Mesenchymal stem cell (in vitro differentiated cells and primary cell): ENCODE measurements at regions not wholly inside any gene's neighbourhood (a gene's known extent, or its start where the extent isn't known, plus 50 kb on each side); places are given as distances from the start of the nearest gene placed in this dataset.

Experiments
- DNase-seq: peaks from one replicate; pipeline ENCODE4 v3.0.0-alpha.2; 2013
- H2AFZ ChIP-seq: one replicate; pipeline ENCODE4 v1.6.1; 2013; ENCODE audit warnings: low read depth, mild to moderate bottlenecking, control low read depth, inconsistent platforms, low read length, moderate library complexity
- H2AK5ac ChIP-seq: 2 replicates; pipeline ENCODE4 v1.6.1; 2013; ENCODE audit warnings: low read length, moderate library complexity, mild to moderate bottlenecking, inconsistent platforms; ENCODE audit not compliant: severe bottlenecking
- H2BK120ac ChIP-seq: one replicate; pipeline ENCODE4 v1.6.1; 2013; ENCODE audit warnings: low read depth, mild to moderate bottlenecking, inconsistent platforms, low read length, moderate library complexity
- H2BK12ac ChIP-seq, 2 experiments: one replicate each; pipeline ENCODE4 v1.6.1; 2013; ENCODE audit warnings: inconsistent platforms in 2 of 2, low read length in 2 of 2, mild to moderate bottlenecking in 2 of 2, moderate library complexity in 2 of 2, control low read depth in 1 of 2
- H2BK15ac ChIP-seq: one replicate; pipeline ENCODE4 v1.6.1; 2013; ENCODE audit warnings: mild to moderate bottlenecking, low read depth, inconsistent platforms; ENCODE audit not compliant: poor library complexity, severe bottlenecking
- H2BK5ac ChIP-seq: 2 replicates; pipeline ENCODE4 v1.6.1; 2013; ENCODE audit warnings: low read depth, mild to moderate bottlenecking, low read length, control low read depth, inconsistent platforms; ENCODE audit not compliant: poor library complexity, severe bottlenecking
- H3K14ac ChIP-seq, 2 experiments: one replicate each; pipeline ENCODE4 v1.6.1; 2013; ENCODE audit warnings: inconsistent platforms in 2 of 2, low read length in 2 of 2, control low read depth in 1 of 2, mild to moderate bottlenecking in 1 of 2, moderate library complexity in 1 of 2
- H3K18ac ChIP-seq, 2 experiments: one replicate each; pipeline ENCODE4 v1.6.1; 2013; ENCODE audit warnings: inconsistent platforms in 2 of 2, low read length in 2 of 2, control low read depth in 1 of 2, low read depth in 1 of 2, mild to moderate bottlenecking in 1 of 2
- H3K23ac ChIP-seq, 2 experiments: one replicate each; pipeline ENCODE4 v1.6.1; 2013; ENCODE audit warnings: inconsistent platforms in 2 of 2, low read length in 2 of 2, mild to moderate bottlenecking in 2 of 2, moderate library complexity in 2 of 2, control low read depth in 1 of 2
- H3K27ac ChIP-seq: 2 replicates; pipeline ENCODE4 v1.5.1; 2013; ENCODE audit warnings: mild to moderate bottlenecking, moderate library complexity, low read length, control low read depth, inconsistent platforms; ENCODE audit not compliant: poor library complexity, severe bottlenecking
- H3K27me3 ChIP-seq, 2 experiments: 2 replicates each; pipeline versions ENCODE4 v1.6.1 to v1.7.0; 2013; ENCODE audit warnings: low read length in 2 of 2, mild to moderate bottlenecking in 2 of 2, moderate library complexity in 2 of 2, control low read depth in 1 of 2, inconsistent platforms in 1 of 2; ENCODE audit not compliant: control insufficient read depth in 1 of 2, insufficient read depth in 1 of 2
- H3K36me3 ChIP-seq, 2 experiments: 2 replicates each; pipeline versions ENCODE4 v1.6.1 to v1.7.0; 2013; ENCODE audit warnings: low read length in 2 of 2, control low read depth in 1 of 2, inconsistent platforms in 1 of 2, low read depth in 1 of 2, mild to moderate bottlenecking in 1 of 2; ENCODE audit not compliant: insufficient read depth in 2 of 2, control insufficient read depth in 1 of 2
- H3K4ac ChIP-seq, 2 experiments: one replicate each; pipeline ENCODE4 v1.6.1; 2013; ENCODE audit warnings: inconsistent platforms in 2 of 2, low read length in 2 of 2, mild to moderate bottlenecking in 2 of 2, moderate library complexity in 2 of 2, control low read depth in 1 of 2, low read depth in 1 of 2
- H3K4me1 ChIP-seq: 2 replicates; pipeline ENCODE4 v1.6.1; 2013; ENCODE audit warnings: low read depth, low read length, control low read depth; ENCODE audit not compliant: control insufficient read depth, insufficient read depth
- H3K4me2 ChIP-seq: 2 replicates; pipeline ENCODE4 v1.6.1; 2013; ENCODE audit warnings: low read length, mild to moderate bottlenecking, inconsistent platforms; ENCODE audit not compliant: poor library complexity, severe bottlenecking
- H3K4me3 ChIP-seq, 2 experiments: 2 replicates each; pipeline versions ENCODE4 v1.5.1 to v1.7.0; 2013; ENCODE audit warnings: low read length in 2 of 2, mild to moderate bottlenecking in 2 of 2, control low read depth in 1 of 2, low read depth in 1 of 2; ENCODE audit not compliant: insufficient read depth in 1 of 2
- H3K79me1 ChIP-seq: replicated peaks from 2 replicates; pipeline ENCODE4 v1.6.1; 2013; ENCODE audit warnings: mild to moderate bottlenecking, control low read depth, low read length, inconsistent platforms; ENCODE audit not compliant: poor library complexity, severe bottlenecking
- H3K9ac ChIP-seq: 2 replicates; pipeline ENCODE4 v1.7.0; 2013; ENCODE audit warnings: mild to moderate bottlenecking, low read length, moderate library complexity
- H3K9me3 ChIP-seq: 2 replicates; pipeline ENCODE4 v1.7.0; 2013; ENCODE audit warnings: mild to moderate bottlenecking, low read length; ENCODE audit not compliant: control insufficient read depth
- H4K8ac ChIP-seq: one replicate; pipeline ENCODE4 v1.6.1; 2013; ENCODE audit warnings: inconsistent platforms, mild to moderate bottlenecking, low read length, moderate library complexity
- H4K91ac ChIP-seq: one replicate; pipeline ENCODE4 v1.6.1; 2013; ENCODE audit warnings: mild to moderate bottlenecking, low read length, inconsistent platforms
- WGBS: methylation state at CpG from one replicate; pipeline ENCODE4 v1.1.7; 2013; ENCODE audit warnings: mixed read lengths; 5-methylcytosine and 5-hydroxymethylcytosine counted together

DNA sequence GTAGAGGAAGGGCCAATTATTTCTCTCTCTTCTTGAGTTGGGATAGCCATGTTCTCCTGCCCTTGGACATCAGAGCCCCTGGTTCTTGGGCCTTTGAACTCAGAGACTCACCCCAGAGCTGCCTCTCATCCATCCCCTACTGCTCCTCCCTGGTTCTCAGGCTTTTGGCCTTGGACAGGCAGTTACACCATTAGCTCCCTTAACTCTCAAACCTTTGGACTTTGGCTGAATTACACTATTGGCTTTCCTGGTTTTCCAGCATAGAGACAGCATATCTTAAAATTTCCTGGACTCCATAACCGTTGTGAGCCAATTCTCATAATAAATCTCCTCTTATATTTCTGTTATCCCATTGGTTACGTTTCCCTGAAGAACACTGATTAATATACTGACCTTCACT, 63.7 kb upstream of the CHL1 start:
- no peak overlapping the region for H2AK5ac ChIP-seq
- no peak overlapping the region for H3K23ac ChIP-seq
- H3K27me3 ChIP-seq = no peaks in the 10 kb centered on the region
- 53% methylated on average over 2 of the region's 2 CpGs for WGBS
- H3K4me3 ChIP-seq = no peak overlapping the region
- no peak overlapping the region for H2BK12ac ChIP-seq
- no peak overlapping the region for H3K18ac ChIP-seq
- no peak overlapping the region for H3K4ac ChIP-seq
- no peak for DNase-seq
- no peak overlapping the region for H2BK5ac ChIP-seq
- no peak overlapping the region for H4K91ac ChIP-seq
- no peak overlapping the region for H3K9ac ChIP-seq
- no peaks in the 10 kb centered on the region for H3K36me3 ChIP-seq
- no peak overlapping the region for H3K14ac ChIP-seq
- no peak overlapping the region for H2BK15ac ChIP-seq
- no peaks in the 10 kb centered on the region for H3K9me3 ChIP-seq
- no peak overlapping the region for H4K8ac ChIP-seq
- no peak overlapping the region for H3K27ac ChIP-seq
- no peaks in the 10 kb centered on the region for H3K79me1 ChIP-seq
- H3K4me2 ChIP-seq = no peak overlapping the region
- no peaks in the 10 kb centered on the region for H3K4me1 ChIP-seq
- H2BK120ac ChIP-seq = no peak overlapping the region
- no peak overlapping the region for H2AFZ ChIP-seq

DNA sequence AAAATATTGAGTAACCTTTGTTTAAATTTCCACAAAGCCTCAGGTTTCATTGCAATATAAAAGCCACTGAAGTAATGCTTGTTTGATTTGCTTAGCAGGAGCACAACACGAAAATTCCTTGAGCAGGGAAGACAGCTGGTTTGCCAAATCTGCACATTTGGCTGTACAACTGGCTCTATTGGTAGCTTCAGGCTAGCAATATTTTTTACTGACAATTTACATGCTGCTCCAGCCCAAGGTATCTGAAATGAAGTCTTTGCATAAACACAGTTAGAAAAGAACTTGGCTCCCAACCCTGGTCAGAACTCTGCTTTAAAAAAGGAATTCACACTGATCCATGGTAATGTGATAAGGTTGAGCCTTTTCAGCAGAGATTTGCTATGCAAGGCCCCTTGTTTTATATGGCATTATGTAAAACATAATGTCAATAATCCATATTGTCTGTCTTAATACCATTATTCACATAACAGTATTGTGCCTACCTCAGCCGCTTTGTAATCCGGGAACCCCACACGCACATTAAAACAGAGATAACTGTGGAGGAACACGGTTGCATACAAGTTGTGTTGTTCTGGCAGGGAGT, 55.7 kb upstream of the CHL1 start:
- H3K79me1 ChIP-seq = no peaks in the 10 kb centered on the region
- no peak overlapping the region for H3K23ac ChIP-seq
- no peak overlapping the region for H4K91ac ChIP-seq
- H3K9ac ChIP-seq = no peak overlapping the region
- no peak overlapping the region for H2BK5ac ChIP-seq
- H3K18ac ChIP-seq = no peak overlapping the region
- WGBS = 38% methylated on average over 1 of the region's 5 CpGs
- H2BK15ac ChIP-seq = no peak overlapping the region
- H2AK5ac ChIP-seq = no peak overlapping the region
- no peak overlapping the region for H2AFZ ChIP-seq
- H3K4me3 ChIP-seq = no peak overlapping the region
- H3K4me2 ChIP-seq = no peak overlapping the region
- H3K4me1 ChIP-seq = no peaks in the 10 kb centered on the region
- H3K9me3 ChIP-seq = no peaks in the 10 kb centered on the region
- H3K4ac ChIP-seq = no peak overlapping the region
- H2BK12ac ChIP-seq = no peak overlapping the region
- H3K27ac ChIP-seq = no peak overlapping the region
- no peak overlapping the region for H3K14ac ChIP-seq
- no peaks in the 10 kb centered on the region for H3K27me3 ChIP-seq
- H4K8ac ChIP-seq = no peak overlapping the region
- H3K36me3 ChIP-seq = no peaks in the 10 kb centered on the region
- DNase-seq = no peak
- no peak overlapping the region for H2BK120ac ChIP-seq
